HL-60 (cell line): ENCODE measurements at regions not wholly inside any gene's neighbourhood (a gene's known extent, or its start where the extent isn't known, plus 50 kb on each side); places are given as distances from the start of the nearest gene placed in this dataset.

Source experiments
- REST ChIP-seq: IDR thresholded peaks from 2 replicates; pipeline ENCODE4 v1.6.1; 2012; ENCODE audit warnings: low read depth; ENCODE audit not compliant: insufficient replicate concordance
- TF ChIP-seq, protein P1 (sequence below): IDR thresholded peaks from one replicate; pipeline ENCODE4 v1.5.1; 2011; ENCODE audit warnings: low read length, control low read depth, inconsistent platforms; ENCODE audit not compliant: insufficient read depth

DNA sequence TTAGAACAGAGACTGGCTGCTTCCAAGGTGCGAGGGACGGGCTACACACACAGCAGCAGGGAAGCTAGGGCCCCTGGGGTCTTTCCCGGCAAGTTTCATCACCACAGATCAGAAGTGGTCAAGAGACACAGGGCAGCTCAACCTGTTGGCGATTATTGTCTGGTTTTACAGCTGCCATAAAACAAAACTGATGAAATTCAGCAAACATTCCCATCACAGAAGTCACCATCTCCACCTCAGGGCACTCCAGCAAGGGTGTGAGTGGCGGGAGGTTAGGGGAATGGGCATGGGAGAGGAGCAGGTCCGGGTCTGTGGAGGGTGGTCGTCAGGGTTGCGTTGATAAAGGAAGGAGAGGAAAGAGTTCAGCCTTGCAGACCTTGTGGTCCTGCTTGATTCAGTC, 91.0 kb downstream of the PXDC1 start:
- TF ChIP-seq, protein P1, sequence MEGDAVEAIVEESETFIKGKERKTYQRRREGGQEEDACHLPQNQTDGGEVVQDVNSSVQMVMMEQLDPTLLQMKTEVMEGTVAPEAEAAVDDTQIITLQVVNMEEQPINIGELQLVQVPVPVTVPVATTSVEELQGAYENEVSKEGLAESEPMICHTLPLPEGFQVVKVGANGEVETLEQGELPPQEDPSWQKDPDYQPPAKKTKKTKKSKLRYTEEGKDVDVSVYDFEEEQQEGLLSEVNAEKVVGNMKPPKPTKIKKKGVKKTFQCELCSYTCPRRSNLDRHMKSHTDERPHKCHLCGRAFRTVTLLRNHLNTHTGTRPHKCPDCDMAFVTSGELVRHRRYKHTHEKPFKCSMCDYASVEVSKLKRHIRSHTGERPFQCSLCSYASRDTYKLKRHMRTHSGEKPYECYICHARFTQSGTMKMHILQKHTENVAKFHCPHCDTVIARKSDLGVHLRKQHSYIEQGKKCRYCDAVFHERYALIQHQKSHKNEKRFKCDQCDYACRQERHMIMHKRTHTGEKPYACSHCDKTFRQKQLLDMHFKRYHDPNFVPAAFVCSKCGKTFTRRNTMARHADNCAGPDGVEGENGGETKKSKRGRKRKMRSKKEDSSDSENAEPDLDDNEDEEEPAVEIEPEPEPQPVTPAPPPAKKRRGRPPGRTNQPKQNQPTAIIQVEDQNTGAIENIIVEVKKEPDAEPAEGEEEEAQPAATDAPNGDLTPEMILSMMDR, result no peak
- TF ChIP-seq REST, result no peak
